Daoy (cell line): ENCODE measurements at regions not wholly inside any gene's neighbourhood (a gene's known extent, or its start where the extent isn't known, plus 50 kb on each side); places are given as distances from the start of the nearest gene placed in this dataset.
"Not testable (repeated sequence)": the region's sequence is repeated elsewhere in the genome, so short reads cannot be mapped to it uniquely, and the experiment has no call there.

ENCODE experiments used
- DNase-seq: peaks from one replicate; pipeline ENCODE4 v3.0.0-alpha.2; 2015; ENCODE audit warnings: low read depth

DNA sequence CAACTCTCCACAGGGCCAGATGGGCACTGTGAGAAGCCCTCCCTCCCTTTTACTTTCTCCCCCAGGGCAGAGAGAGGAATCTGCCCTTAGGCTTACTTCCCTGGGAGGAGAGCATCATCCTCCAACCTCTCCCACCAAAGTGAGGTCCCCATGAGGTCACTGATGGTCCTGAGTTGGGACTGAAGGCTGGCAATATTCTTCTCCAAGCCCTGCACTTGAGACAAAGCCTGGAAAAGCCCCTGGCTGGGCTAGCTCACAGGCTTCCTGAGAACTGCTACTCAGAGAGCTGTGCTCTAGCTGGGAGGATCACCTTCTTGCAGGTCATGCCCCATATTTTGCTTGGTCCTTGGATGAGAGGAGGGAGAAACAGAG, 110.0 kb upstream of the MEF2A start:
- DNase-seq = no peak

DNA sequence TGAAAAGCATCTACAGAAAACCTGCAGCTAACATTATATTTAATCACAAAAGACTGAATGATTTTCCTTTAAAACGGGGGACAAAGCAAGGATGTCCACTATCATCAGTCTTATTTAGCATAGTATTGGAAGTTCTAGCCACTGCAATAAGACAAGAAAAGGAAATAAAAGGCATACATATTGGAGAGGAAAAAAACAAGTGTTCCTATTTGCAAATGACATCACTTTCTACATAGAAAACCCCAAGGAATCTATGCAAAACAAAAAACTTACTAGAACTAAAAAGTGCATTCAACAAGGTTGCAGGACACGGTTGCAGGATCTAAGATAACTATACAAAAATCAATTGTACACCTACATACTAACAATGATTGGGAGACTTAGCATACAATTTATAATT, 101.6 kb upstream of the MEF2A start:
- no peak for DNase-seq

- no peak for DNase-seq
These were observed 99.0 kb upstream of the MEF2A start for GRCh38 chr15:99466701-99467337.

DNA sequence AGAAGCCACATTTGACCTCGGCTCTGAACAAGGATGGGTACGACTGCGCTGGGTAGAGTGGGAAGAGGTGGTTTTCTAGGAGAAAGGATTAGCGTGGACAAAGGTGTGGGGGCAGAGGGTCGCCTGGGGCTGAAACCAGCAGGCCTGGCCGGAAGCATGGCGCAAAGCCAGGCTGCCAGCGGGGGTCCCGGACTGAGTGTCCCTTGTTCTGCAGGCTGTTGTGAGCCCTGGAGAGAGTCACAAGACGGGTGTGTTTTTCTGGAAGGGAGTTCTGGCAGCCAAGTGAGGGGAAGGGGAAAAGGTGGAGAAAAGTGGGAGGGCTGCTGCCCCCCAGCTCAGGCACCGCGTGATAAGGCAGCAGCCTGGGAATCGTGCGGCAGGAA, 98.5 kb upstream of the MEF2A start:
- DNase-seq = no peak

- no peak for DNase-seq
These were observed 97.8 kb upstream of the MEF2A start for GRCh38 chr15:99467853-99468464.

GRCh38 chr15:99470204-99470603, 95.6 kb upstream of the MEF2A start:
- not testable (repeated sequence) for DNase-seq

GRCh38 chr15:99472416-99473145, 93.2 kb upstream of the MEF2A start:
- DNase-seq = no peak

GRCh38 chr15:99473981-99474906, 91.5 kb upstream of the MEF2A start:
- DNase-seq = no peak

DNA sequence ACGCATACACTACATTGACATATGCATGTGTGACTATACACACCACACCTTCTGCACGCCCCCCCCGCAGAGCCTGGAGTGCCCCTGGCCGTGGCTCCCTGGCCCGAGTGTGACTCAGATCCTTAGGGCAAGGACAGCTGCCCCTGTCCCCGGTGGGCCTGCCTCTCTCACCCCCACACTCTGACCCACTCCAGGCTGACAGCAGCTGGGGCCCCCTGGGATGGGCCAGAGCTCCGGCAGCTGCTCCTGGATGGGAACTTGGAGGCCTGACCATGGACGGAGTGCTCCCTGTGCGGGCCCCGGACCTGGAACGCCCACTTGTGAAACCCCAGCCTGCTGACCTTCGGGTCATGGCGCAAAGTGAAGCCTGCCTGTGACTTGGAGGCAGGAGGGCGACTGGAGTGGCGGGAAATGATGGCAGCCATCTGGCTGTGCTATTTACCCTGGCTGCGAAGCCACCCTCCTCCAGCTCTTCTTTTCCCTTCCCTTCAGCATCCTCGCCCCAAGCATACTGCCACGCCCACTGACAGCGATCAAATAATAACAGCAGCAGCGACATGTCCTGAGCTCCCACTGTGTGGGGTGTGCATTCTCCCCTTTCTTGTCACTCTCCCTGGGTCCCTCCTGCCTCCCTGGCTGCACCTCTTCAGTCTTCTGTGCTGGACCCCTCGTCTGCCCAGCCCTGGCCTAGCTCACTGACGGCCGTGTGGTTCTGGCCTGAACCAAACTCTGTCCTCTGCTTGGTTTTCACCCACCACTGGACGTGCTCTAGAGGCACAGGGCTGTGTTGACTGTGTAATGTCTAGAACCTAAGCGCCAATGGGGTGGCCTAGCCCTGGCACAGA, 90.7 kb upstream of the MEF2A start:
- DNase-seq = no peak

DNA sequence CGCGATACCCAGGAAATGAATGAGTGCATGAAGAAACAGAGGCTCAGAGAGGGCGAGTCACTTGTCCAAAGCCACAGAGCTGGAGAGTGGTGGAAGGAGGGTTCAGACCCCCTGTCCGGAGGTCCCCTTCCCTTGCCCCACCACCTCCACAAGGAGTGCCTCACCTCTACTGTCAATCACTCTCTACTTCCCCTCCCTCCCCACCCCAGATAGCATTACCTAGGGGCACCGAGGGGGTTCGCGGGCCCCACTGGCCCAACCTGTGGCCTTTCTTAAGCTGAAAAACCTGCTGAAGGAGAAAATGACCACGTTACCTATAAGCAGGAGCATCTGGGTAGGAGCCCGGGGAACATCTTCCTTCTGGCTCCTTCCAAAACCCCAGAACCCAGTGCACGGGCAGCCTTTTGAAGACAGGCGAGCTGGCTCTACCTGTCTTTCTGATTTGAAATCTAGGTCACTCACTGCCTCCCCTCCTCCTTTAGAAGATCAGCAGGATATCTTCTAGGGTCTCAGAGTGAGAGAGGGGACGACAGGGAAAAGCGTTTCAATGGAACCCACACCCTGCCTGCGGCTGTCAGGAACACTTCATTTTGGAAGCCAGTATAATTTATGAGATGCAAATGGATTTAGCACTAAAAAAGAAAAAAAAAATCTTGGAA, 89.9 kb upstream of the MEF2A start:
- no peak for DNase-seq

DNA sequence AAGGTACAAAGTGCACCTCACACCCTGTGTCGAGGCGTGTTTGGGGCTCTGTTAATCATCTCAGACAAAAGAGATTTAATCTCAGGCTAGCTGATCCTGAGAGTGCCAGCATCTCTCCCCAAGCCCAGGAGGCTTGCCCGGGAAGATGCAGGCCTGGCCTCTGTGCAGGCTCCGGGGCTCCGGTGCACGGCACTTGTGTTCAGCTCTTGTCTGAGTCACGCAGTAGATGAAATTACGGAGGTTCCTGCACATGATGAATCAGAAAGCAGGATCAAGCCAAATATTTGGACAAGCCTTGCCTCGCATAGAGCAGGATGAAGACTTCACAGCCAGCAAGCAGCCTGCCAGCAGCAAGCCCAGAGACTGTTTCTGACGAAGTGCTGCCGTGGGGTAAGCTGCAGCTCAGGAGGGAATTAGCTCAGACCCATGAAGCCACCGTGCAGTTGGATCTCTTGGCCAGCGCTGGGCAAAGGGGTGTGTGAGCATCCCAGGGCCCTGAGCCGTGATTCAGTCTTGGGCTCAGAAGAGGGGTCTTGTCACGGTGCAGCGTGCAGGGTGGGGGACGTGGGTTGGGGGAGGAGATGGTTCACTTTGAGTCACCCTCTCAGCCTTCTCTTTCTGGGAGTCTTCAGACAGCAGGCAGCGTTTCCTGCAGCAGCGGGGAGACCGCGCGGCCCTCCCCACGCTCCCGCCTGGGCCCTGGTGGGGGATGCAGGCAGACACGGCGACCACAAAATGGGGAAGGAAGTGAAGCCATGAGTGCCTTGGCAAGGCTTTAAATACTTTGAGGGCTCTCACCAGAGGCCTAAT, 89.2 kb upstream of the MEF2A start:
- peak; percentile 94 for DNase-seq

DNA sequence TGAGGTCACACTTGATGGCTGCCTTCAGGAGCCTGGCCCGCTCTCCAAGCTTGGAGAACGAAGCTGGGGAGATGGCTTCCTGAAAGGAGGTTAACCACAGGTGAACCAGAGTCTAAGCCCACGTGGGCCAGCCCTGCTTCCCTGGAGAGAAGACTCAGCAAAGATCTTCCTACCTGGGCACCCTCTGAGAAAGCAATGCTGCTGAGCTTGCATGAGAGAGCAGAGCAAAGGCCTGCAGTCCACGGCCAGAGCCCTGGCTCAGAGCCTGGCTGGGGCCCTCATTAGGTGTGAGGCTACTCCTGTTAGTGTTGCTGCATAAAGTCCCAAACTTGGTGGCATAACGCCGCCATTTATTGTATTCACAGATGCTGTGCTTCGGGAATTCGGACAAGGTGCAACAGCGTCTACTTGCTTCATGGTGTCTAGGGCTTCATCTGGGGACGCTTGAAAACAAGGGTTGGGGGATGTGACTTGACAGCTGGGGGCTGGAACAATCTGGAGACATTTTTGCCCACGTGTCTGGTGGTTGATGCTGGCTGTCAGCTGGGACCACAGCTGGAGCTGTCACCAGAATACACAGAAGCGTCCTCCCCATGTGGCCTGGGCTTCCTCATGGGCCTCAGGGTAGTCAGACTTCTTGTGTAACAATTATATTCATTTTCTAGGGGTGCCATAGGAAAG, 87.9 kb upstream of the MEF2A start:
- DNase-seq = no peak

GRCh38 chr15:99478977-99479376, 86.8 kb upstream of the MEF2A start:
- DNase-seq = no peak

DNA sequence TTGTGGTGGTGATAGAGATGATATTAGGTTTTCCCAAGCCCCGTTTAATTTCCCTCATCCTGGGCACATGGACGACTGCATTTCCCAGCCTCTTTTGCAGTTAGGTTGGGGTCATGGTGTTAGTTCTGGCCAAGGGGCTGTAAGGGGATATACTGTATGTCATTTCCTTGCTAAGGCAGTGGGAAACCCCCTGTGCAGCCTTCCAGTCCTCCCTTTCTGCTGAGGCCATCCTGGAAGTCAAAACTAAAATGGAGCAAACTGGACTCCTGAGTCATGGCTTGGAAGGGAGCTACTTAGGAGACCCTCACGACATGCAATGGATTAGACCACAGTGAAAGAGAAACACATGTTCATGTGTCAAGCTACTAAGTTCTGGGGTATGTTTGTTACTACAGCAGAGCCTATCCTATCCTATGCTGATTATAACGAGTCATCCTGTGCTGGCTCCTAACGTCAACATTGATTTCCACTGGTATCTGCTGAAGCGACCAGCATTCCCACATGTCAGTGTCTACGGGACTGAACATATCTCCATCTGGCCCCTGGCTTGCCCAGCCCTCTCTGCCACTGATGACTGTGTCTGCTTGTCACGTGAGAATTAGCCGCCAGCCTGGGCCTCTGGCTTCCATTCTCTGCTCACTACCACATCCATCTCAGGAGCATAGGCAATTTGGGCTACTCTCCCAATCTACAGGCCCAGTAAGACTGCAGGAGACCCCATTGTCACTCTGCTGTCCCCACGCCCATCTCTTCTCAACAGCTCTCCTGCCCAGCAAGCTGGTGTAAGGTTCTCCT, 85.6 kb upstream of the MEF2A start:
- DNase-seq = no peak

DNA sequence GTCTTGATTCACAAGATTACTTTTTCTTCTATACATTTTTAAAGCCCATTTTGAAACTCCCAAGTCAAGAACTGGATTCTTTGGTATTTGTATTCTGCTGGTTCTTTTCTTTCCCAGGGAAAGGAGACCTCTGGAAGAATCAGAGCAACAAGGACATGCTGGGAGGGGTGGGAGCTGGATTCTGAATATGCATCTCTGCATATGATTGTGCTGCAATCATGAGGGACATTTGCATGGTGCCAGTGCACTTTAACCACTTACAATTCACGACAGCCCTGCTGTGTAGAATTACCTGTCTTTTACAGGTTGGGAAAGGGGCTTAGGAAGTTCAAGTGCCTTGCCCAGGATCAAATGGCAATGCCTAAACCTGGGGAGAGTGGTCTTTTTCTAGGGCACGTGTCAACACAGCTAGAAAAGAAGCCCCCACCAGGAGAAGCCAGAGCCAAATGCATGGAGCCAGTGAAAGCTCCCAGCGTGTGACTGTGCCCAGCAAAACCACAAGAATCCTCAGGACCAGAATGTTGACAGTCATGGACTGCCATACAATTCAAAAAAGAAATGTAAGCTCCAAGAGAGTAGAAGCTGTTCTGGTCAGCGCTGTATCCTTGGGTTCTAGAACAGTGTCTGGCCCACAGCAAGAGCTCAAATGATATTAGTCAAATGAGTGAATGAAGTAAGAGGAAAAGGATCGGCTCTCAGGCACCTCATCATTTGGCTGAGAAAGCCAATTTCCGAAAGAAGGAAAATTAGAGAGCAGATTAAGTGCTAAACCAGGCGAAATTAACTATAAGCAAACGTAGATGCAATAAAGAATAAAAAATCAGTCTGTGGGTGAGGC, 84.5 kb upstream of the MEF2A start:
- no peak for DNase-seq

GRCh38 chr15:99481951-99482230, 83.9 kb upstream of the MEF2A start:
- no peak for DNase-seq

DNA sequence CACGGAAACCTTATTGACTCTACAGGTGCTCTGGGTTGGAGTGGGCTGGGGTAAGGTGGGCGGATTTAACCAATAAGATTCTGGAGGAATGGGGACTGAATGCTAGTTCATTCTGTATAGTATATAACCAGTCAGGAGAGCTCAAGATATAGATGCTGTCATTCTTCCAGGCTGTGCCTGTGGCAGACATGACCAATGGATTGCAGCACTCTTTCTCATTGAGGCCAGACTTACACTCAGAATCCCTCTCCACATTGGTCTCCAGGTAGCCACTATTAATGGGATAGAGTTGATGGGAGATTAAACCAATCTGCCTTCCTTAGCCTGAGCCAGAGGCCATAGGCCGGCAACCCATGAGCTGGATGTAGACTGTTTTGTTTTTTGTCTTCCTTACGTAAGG, 82.8 kb upstream of the MEF2A start:
- no peak for DNase-seq
